ENCODE measurements at regions not wholly inside any gene's neighbourhood (a gene's known extent, or its start where the extent isn't known, plus 50 kb on each side); places are given as distances from the start of the nearest gene placed in this dataset.
A peak's percentile ranks its signal among the peaks of the same experiment; 100 is the strongest.

- TF ChIP-seq SRF (CRISPR knock-in tag; IDR thresholded peaks at IDR 0.05) (no peak), PTTG1 (tag; IDR thresholded peaks at IDR 0.05; ENCODE audit: low read depth) (no peak), PURB (CRISPR knock-in tag; IDR thresholded peaks at IDR 0.05; ENCODE audit: low read depth) (no peak), ZBTB1 (CRISPR knock-in tag; IDR thresholded peaks at IDR 0.05; ENCODE audit: borderline replicate concordance, low read depth) (no peak), SOX6 (IDR thresholded peaks at IDR 0.05) (no peak), HNRNPH1 (optimal IDR thresholded peaks at IDR 0.05; ENCODE audit: low read depth, low read length) (no peak), MAX (CRISPR knock-in tag; IDR thresholded peaks at IDR 0.05) (no peak), TCF15 (CRISPR knock-in tag; IDR thresholded peaks at IDR 0.05) (no peak)
These were observed 550.0 kb downstream of the MDFIC start (continued) for GRCh38 chr7:115471891-115472290.

GRCh38 chr7:115462301-115463015 is 540.6 kb downstream of the MDFIC start:
- in situ Hi-C loops (cut with MboI), result no loop called here
- no peaks in the 10 kb centered on the region for H3K9me1 ChIP-seq (ENCODE audit: control insufficient read depth, insufficient read depth, low read length)
- TF ChIP-seq HDAC1 (IDR thresholded peaks at IDR 0.05) (peak in 1 of 2 experiments; percentile 17; a peak in 1 of 4 replicates), PKNOX1 (IDR thresholded peaks at IDR 0.05) (no peak)
- BruUV-seq (replicated peaks), result no TSS peak
- DNase-seq (ENCODE audit: extremely low read depth in 1 of 4, low spot score in 3 of 4) (no peak), ATAC-seq (no peak), FAIRE-seq (no peak)
- no peak overlapping the region for H2AFZ ChIP-seq (ENCODE audit: low read depth, low read length)
- no peak overlapping the region for H3K4me2 ChIP-seq (ENCODE audit: insufficient read depth, low read length)
- H3K27me3 ChIP-seq (ENCODE audit: control insufficient read depth in 2 of 2, insufficient read depth in 2 of 2, low read length in 2 of 2), result no peaks in the 10 kb centered on the region
- WGBS (ENCODE audit: insufficient coverage, low coverage, missing lambda C conversion rate), result 7% methylated on average over 3 of the region's 3 CpGs
- H4K20me1 ChIP-seq (replicated peaks; ENCODE audit: control insufficient read depth, insufficient read depth, low read length), result no peaks in the 10 kb centered on the region
- H3K27ac ChIP-seq (ENCODE audit: extremely low read depth, low read depth, low read length), result no peak overlapping the region
- H3K4me1 ChIP-seq (replicated peaks in 1 of 2; ENCODE audit: control insufficient read depth in 2 of 2, insufficient read depth in 2 of 2, low read length in 2 of 2), result no peaks in the 10 kb centered on the region
- H3K4me3 ChIP-seq, result no peak overlapping the region
- no peaks in the 10 kb centered on the region for H3K36me3 ChIP-seq (ENCODE audit: control insufficient read depth, insufficient read depth, low read length)
- ChIA-PET POLR2A (no interaction called here), CTCF (ENCODE audit: low intra/inter-chr PET ratio) (no interaction called here)
- no peak overlapping the region for H3K9ac ChIP-seq (ENCODE audit: insufficient read depth in 1 of 2, low read depth in 2 of 2, low read length in 2 of 2)
- no peaks in the 10 kb centered on the region for H3K79me2 ChIP-seq (ENCODE audit: control insufficient read depth, insufficient read depth, low read length)
- H3K9me3 ChIP-seq (replicated peaks; ENCODE audit: control insufficient read depth, insufficient read depth, low read depth, low read length), result peaks cover 3% of the 10 kb centered on the region; the same call in 1 of the 2 replicates
- intact Hi-C loops (cut with micrococcal nuclease), result no loop called here
